ENCODE measurements at regions not wholly inside any gene's neighbourhood (a gene's known extent, or its start where the extent isn't known, plus 50 kb on each side); places are given as distances from the start of the nearest gene placed in this dataset.

DNA sequence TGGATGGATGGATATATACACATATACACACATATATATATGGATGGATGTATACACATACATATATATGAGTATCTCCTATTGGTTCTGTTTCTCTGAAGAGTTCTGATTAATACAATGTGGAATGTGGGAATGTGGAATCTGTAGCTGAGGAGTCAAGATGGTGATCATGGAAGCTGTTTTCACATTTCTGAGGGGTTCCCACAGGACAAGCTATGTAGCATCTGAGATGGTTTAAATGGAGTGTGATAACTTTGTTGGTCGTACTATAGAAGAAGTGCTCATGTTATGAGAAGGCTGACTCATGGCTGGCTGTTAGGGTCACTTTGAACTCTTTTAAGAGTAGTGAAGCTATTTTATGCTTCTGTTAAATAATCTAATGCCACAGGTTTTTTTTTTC lies 279.7 kb downstream of the MEIS1 start:
- DNase-seq (ENCODE audit: low read depth), result no peak
- Histone ChIP-seq H3K4me3 (ENCODE audit: low read depth, low read length) (no peak overlapping the region), H3K27me3 (ENCODE audit: control insufficient read depth, insufficient read depth, low read length) (no peaks in the 10 kb centered on the region), H3K36me3 (ENCODE audit: control insufficient read depth, insufficient read depth, low read length) (no peaks in the 10 kb centered on the region)
- TF ChIP-seq, protein P1, sequence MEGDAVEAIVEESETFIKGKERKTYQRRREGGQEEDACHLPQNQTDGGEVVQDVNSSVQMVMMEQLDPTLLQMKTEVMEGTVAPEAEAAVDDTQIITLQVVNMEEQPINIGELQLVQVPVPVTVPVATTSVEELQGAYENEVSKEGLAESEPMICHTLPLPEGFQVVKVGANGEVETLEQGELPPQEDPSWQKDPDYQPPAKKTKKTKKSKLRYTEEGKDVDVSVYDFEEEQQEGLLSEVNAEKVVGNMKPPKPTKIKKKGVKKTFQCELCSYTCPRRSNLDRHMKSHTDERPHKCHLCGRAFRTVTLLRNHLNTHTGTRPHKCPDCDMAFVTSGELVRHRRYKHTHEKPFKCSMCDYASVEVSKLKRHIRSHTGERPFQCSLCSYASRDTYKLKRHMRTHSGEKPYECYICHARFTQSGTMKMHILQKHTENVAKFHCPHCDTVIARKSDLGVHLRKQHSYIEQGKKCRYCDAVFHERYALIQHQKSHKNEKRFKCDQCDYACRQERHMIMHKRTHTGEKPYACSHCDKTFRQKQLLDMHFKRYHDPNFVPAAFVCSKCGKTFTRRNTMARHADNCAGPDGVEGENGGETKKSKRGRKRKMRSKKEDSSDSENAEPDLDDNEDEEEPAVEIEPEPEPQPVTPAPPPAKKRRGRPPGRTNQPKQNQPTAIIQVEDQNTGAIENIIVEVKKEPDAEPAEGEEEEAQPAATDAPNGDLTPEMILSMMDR (IDR thresholded peaks at IDR 0.05; ENCODE audit: insufficient read depth, low read length, poor library complexity, severe bottlenecking), result no peak

- DNase-seq (ENCODE audit: low read depth), result no peak
- no peaks in the 10 kb centered on the region for H3K36me3 ChIP-seq (ENCODE audit: control insufficient read depth, insufficient read depth, low read length)
- TF ChIP-seq, protein P1 (IDR thresholded peaks at IDR 0.05; ENCODE audit: insufficient read depth, low read length, poor library complexity, severe bottlenecking), result no peak
- no peaks in the 10 kb centered on the region for H3K27me3 ChIP-seq (ENCODE audit: control insufficient read depth, insufficient read depth, low read length)
- H3K4me3 ChIP-seq (ENCODE audit: low read depth, low read length), result no peak overlapping the region
Observed at GRCh38 chr2:66717218-66717905, 282.4 kb downstream of the MEIS1 start.

- TF ChIP-seq, protein P1 (IDR thresholded peaks at IDR 0.05; ENCODE audit: insufficient read depth, low read length, poor library complexity, severe bottlenecking), result no peak
- H3K36me3 ChIP-seq (ENCODE audit: control insufficient read depth, insufficient read depth, low read length), result no peaks in the 10 kb centered on the region
- H3K27me3 ChIP-seq (ENCODE audit: control insufficient read depth, insufficient read depth, low read length), result no peaks in the 10 kb centered on the region
- no peak overlapping the region for H3K4me3 ChIP-seq (ENCODE audit: low read depth, low read length)
- DNase-seq (ENCODE audit: low read depth), result no peak
Observed at GRCh38 chr2:66717973-66718372, 283.0 kb downstream of the MEIS1 start.

DNA sequence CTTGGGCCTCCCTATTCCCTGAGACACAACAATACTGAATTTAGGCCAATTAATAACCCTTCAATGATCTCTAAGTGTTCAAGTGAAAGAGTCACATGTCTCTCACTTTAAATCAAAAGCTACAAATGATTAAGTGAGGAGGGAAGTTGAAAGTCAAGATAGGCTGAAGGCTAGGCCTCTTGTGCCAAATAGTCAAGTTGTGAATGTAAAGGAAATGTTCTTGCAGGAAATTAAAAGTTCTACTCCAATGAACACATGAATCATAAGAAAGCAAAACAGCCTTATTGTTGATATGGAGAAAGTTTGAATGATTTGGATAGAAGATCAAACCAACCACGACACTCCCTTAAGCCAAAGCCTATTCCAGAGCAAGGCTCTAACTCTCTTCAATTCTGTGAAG lies 286.9 kb downstream of the MEIS1 start:
- no peaks in the 10 kb centered on the region for H3K36me3 ChIP-seq (ENCODE audit: control insufficient read depth, insufficient read depth, low read length)
- no peak for DNase-seq (ENCODE audit: low read depth)
- TF ChIP-seq, protein P1 (IDR thresholded peaks at IDR 0.05; ENCODE audit: insufficient read depth, low read length, poor library complexity, severe bottlenecking), result no peak
- no peak overlapping the region for H3K4me3 ChIP-seq (ENCODE audit: low read depth, low read length)
- H3K27me3 ChIP-seq (ENCODE audit: control insufficient read depth, insufficient read depth, low read length), result no peaks in the 10 kb centered on the region

DNA sequence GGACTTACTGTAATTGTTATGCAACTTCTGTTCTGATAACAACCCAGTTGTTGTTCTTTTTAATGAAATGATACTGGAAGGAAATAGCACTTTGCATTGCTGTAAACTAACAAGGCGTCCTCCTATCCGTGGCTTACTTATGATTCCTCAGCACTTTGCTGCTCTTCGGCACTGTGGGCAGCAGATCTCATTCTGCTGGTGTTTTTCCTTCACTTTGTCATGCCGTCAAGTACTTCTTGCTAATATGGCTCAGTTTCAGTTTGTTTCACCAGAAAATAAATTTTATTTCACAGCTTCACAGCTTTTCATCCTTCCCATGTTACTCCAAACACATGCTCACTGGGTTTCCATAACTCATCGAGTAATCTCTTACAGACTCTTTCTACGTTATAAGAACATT lies 289.3 kb downstream of the MEIS1 start:
- Histone ChIP-seq H3K36me3 (ENCODE audit: control insufficient read depth, insufficient read depth, low read length) (no peaks in the 10 kb centered on the region), H3K27me3 (ENCODE audit: control insufficient read depth, insufficient read depth, low read length) (no peaks in the 10 kb centered on the region), H3K4me3 (ENCODE audit: low read depth, low read length) (no peak overlapping the region)
- TF ChIP-seq, protein P1 (IDR thresholded peaks at IDR 0.05; ENCODE audit: insufficient read depth, low read length, poor library complexity, severe bottlenecking), result no peak
- DNase-seq (ENCODE audit: low read depth), result no peak
